22Rv1 (cell line): ENCODE measurements at regions not wholly inside any gene's neighbourhood (a gene's known extent, or its start where the extent isn't known, plus 50 kb on each side); places are given as distances from the start of the nearest gene placed in this dataset.

ENCODE experiments used
- CTCF ChIP-seq: fragments of 450-650 bp; IDR thresholded peaks from 2 replicates; pipeline ENCODE4 v1.5.1; 2017; ENCODE audit warnings: mild to moderate bottlenecking
- ZFX ChIP-seq: fragments of 450-650 bp; IDR thresholded peaks from 2 replicates; pipeline ENCODE4 v1.6.1; 2017; ENCODE audit warnings: antibody characterized with exemption, borderline replicate concordance

GRCh38 chr1:149844101-149844500 is 55.3 kb upstream of the BOLA1 start:
- no peak for TF ChIP-seq CTCF
- no peak for TF ChIP-seq ZFX
